Nephron (organoid): ENCODE measurements at regions not wholly inside any gene's neighbourhood (a gene's known extent, or its start where the extent isn't known, plus 50 kb on each side); places are given as distances from the start of the nearest gene placed in this dataset.

Experiments used
- H3K27ac Mint-ChIP-seq, 3 experiments: 2 replicates each; pipeline ENCODE4 v1.8.0; 2020; ENCODE audit warnings: mixed read lengths in 3 of 3, mild to moderate bottlenecking in 2 of 3, moderate library complexity in 1 of 3
- H3K27me3 Mint-ChIP-seq: 2 replicates; pipeline ENCODE4 v1.8.0; 2021; ENCODE audit warnings: low read depth, mild to moderate bottlenecking, moderate library complexity, mixed read lengths
- H3K36me3 Mint-ChIP-seq: 2 replicates; pipeline ENCODE4 v1.8.0; 2020; ENCODE audit warnings: low read depth, mixed read lengths
- H3K4me1 Mint-ChIP-seq: 2 replicates; pipeline ENCODE4 v1.8.0; 2020; ENCODE audit warnings: mixed read lengths
- H3K4me3 Mint-ChIP-seq, 3 experiments: 2 replicates each; pipeline ENCODE4 v1.8.0; 2020; ENCODE audit warnings: mild to moderate bottlenecking in 3 of 3, mixed read lengths in 3 of 3, moderate library complexity in 2 of 3
- H3K9me3 Mint-ChIP-seq: 2 replicates; pipeline ENCODE4 v1.8.0; 2020; ENCODE audit warnings: mixed read lengths
- TF ChIP-seq, protein P1 (sequence below), 3 experiments: fragments of 200-600 bp; sonication (generic); IDR thresholded peaks; one replicate each; pipeline ENCODE4 v1.5.0; 2021; ENCODE audit warnings: antibody characterized with exemption in 3 of 3; ENCODE audit not compliant: unreplicated experiment in 3 of 3

DNA sequence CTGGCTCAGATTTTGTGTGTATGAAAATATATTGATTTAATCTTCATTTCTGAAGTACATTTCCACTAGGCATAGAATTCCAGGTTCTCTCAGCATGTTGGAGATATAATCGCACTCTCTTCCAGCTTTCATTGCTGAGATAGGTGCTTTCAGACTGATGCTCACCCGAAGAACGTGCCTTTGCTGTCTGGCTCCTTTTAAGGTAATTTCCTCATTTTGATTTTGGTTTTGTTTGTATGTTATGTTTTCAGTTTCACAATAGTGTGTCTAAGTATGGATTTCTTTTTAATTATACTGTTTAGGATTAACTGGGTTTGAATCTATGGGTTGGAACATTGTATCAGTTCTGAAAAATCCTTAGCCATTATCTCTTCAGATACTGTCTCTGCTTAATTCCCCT is 132.0 kb upstream of the NFIB start:
- H3K27me3 Mint-ChIP-seq, result no peaks in the 10 kb centered on the region
- H3K4me1 Mint-ChIP-seq, result no peaks in the 10 kb centered on the region

DNA sequence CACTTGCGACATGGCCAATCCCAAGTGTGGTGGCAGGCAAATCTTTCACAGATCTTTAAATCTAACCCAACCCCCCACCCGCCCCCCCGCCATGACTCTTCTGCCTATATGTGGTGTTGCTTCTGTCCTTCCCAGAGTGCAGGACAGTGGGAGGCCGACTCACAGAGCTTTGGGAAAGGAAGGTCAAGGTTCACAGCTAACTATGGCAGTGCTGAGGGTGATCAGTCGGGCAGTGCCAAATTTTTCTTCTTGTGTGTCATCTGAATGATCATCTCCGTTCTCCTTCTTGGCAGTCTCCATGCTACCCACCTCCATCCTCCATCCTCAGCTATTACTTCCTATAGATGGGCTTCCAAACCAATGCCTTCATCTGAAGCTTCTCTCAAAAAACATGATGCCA is 129.0 kb upstream of the NFIB start:
- no peak overlapping the region for H3K27ac Mint-ChIP-seq
- no peak overlapping the region for H3K4me3 Mint-ChIP-seq
- TF ChIP-seq, protein P1, sequence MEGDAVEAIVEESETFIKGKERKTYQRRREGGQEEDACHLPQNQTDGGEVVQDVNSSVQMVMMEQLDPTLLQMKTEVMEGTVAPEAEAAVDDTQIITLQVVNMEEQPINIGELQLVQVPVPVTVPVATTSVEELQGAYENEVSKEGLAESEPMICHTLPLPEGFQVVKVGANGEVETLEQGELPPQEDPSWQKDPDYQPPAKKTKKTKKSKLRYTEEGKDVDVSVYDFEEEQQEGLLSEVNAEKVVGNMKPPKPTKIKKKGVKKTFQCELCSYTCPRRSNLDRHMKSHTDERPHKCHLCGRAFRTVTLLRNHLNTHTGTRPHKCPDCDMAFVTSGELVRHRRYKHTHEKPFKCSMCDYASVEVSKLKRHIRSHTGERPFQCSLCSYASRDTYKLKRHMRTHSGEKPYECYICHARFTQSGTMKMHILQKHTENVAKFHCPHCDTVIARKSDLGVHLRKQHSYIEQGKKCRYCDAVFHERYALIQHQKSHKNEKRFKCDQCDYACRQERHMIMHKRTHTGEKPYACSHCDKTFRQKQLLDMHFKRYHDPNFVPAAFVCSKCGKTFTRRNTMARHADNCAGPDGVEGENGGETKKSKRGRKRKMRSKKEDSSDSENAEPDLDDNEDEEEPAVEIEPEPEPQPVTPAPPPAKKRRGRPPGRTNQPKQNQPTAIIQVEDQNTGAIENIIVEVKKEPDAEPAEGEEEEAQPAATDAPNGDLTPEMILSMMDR (IDR thresholded peaks at IDR 0.05; ENCODE audit: unreplicated experiment in 3 of 3), result no peak
- peaks cover 3% of the 10 kb centered on the region for H3K4me1 Mint-ChIP-seq
- no peaks in the 10 kb centered on the region for H3K9me3 Mint-ChIP-seq
- no peaks in the 10 kb centered on the region for H3K27me3 Mint-ChIP-seq
- no peaks in the 10 kb centered on the region for H3K36me3 Mint-ChIP-seq

More for the DNA sequence above, 132.0 kb upstream of the NFIB start:
- Mint-ChIP-seq H3K9me3 (no peaks in the 10 kb centered on the region), H3K4me3 (no peak overlapping the region), H3K36me3 (no peaks in the 10 kb centered on the region), H3K27ac (no peak overlapping the region)
- TF ChIP-seq, protein P1 (IDR thresholded peaks at IDR 0.05; ENCODE audit: unreplicated experiment in 3 of 3), result no peak

DNA sequence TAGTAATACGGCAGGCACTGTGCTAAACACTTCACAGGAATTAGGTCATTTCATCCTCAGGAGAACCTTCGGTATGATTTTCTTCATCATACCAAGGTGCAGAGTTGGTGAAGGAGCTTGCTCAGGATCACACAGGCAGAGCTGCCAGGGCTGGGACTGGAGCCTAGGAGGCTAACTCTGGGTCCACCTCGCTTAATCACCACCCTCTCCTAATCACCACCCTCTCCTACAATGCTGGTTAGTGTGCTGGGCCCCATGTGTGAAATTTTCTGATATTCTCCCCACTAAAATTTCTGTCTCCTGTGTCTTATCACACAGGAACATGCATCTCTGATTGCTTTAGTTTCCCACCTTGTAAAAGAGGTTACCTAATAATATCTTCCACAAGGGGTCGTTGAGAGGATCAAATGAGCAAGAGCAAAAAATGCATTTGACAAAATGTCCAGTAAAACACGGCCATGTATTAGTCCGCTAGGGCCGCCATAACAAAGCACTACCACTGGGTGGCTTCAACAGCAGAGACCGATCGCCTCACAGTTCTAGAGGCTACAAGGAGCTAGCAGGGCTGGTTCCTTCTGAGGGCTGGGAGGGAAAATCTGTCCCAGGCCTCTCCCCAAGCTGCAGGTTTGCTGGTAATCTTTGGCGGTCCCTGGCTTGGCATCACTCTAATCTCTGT is 128.2 kb upstream of the NFIB start:
- no peak overlapping the region for H3K27ac Mint-ChIP-seq
- H3K4me3 Mint-ChIP-seq, result no peak overlapping the region
- no peaks in the 10 kb centered on the region for H3K27me3 Mint-ChIP-seq
- H3K4me1 Mint-ChIP-seq, result peaks cover 11% of the 10 kb centered on the region
- H3K9me3 Mint-ChIP-seq, result no peaks in the 10 kb centered on the region
- TF ChIP-seq, protein P1 (IDR thresholded peaks at IDR 0.05; ENCODE audit: unreplicated experiment in 3 of 3), result peak in 2 of 3 experiments; percentile 17 to 29
- no peaks in the 10 kb centered on the region for H3K36me3 Mint-ChIP-seq

DNA sequence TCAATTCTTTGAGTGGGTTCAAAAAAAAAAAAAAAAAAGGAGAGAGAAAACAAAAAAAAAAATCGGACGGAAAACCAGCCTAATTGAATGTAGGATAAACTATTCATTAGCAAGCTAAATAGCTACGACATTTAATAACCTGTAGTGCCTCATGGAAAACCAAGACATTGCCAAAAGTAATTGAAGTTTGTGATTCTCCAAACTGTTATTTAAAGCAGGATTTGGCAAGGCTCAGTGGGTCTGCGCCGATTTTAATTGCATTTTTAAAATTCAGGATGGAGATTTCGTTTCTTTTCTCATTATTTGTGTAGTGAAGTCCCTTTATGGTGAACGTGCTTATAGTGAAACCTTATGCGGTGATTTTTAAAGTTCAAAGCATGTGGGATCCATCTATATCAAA is 127.2 kb upstream of the NFIB start:
- H3K27ac Mint-ChIP-seq, result no peak overlapping the region
- H3K9me3 Mint-ChIP-seq, result no peaks in the 10 kb centered on the region
- no peaks in the 10 kb centered on the region for H3K36me3 Mint-ChIP-seq
- H3K27me3 Mint-ChIP-seq, result no peaks in the 10 kb centered on the region
- no peak overlapping the region for H3K4me3 Mint-ChIP-seq
- TF ChIP-seq, protein P1 (IDR thresholded peaks at IDR 0.05; ENCODE audit: unreplicated experiment in 3 of 3), result no peak
- peaks cover 18% of the 10 kb centered on the region for H3K4me1 Mint-ChIP-seq

DNA sequence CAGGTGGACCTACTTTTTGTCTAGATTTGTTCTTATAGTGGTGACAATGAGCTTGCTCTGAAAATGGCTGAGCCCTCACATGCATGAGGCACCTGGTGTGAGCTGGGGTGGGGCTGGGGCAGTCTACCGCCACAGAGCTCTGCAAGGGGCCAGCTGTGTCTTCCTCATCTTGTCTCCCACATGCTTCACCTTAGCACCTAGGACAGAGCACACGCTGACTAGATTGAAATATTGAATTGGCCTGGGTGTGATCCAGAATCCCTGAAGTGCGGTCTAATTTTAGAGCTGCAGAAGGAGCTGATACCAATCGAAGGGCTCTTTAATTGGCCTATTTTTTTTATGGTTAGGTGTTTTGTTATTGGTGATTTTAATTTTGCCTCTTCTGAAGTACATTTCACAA is 126.1 kb upstream of the NFIB start:
- TF ChIP-seq, protein P1 (IDR thresholded peaks at IDR 0.05; ENCODE audit: unreplicated experiment in 3 of 3), result no peak
- Mint-ChIP-seq H3K36me3 (no peaks in the 10 kb centered on the region), H3K9me3 (no peaks in the 10 kb centered on the region), H3K4me3 (no peak overlapping the region), H3K27me3 (no peaks in the 10 kb centered on the region), H3K27ac (no peak overlapping the region), H3K4me1 (peaks cover 19% of the 10 kb centered on the region)

DNA sequence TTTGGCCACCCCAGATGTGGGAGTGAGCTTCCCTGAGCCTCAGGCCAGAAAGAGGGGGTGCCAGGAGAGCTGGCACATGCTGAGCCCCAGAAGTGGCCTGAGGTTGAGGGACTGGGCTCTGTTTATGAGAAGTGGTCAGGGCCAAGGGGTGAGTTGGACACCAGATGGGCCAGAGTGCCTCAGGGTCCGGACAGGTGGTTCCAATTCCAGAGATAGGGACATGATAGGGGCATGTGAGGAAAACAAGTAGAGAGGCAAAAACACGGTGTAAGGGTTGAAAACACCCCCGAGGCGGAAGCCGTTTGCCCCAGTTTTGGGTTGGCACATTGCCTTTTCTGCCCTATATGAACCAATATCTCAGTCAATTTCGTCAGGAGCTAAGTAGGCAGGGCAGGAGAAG is 125.6 kb upstream of the NFIB start:
- H3K4me1 Mint-ChIP-seq, result peaks cover 24% of the 10 kb centered on the region
- TF ChIP-seq, protein P1 (IDR thresholded peaks at IDR 0.05; ENCODE audit: unreplicated experiment in 3 of 3), result no peak
- H3K9me3 Mint-ChIP-seq, result no peaks in the 10 kb centered on the region
- no peaks in the 10 kb centered on the region for H3K36me3 Mint-ChIP-seq
- no peak overlapping the region for H3K27ac Mint-ChIP-seq
- no peaks in the 10 kb centered on the region for H3K27me3 Mint-ChIP-seq
- no peak overlapping the region for H3K4me3 Mint-ChIP-seq
